ENCODE measurements at regions not wholly inside any gene's neighbourhood (a gene's known extent, or its start where the extent isn't known, plus 50 kb on each side); places are given as distances from the start of the nearest gene placed in this dataset.
A peak's percentile ranks its signal among the peaks of the same experiment; 100 is the strongest.

- no peaks in the 10 kb centered on the region for H3K36me3 Mint-ChIP-seq
- intact Hi-C loops (cut with micrococcal nuclease), result no loop called here
- H3K27ac Mint-ChIP-seq, result no peak overlapping the region
- DNase-seq, result no peak
- peaks cover 2 to 12% (median 9%) of the 10 kb centered on the region in 4 donors for H3K4me1 Mint-ChIP-seq
- H3K4me1 ChIP-seq (ENCODE audit: insufficient read depth, low read length), result peaks cover 8% of the 10 kb centered on the region
- H3K9me3 ChIP-seq (ENCODE audit: control insufficient read depth in 1 of 2, low read length in 2 of 2), result no peaks in the 10 kb centered on the region
- no peaks in the 10 kb centered on the region for H3K9me3 Mint-ChIP-seq
- H3K36me3 ChIP-seq (ENCODE audit: insufficient read depth, low read length), result no peaks in the 10 kb centered on the region
- H3K27me3 Mint-ChIP-seq, result peaks cover 3% of the 10 kb centered on the region in 2 donors
- ChIA-PET CTCF (ENCODE audit: partially characterized antibody) (interaction anchor here (0.9 kb wide), 1 partner anchor 304 kb away, joined by 3 read pairs; no protein-coding TSS in a partner anchor), POLR2A (ENCODE audit: partially characterized antibody) (no interaction called here)
- no peak overlapping the region for H3K4me3 Mint-ChIP-seq
- no peak overlapping the region for H3K27ac ChIP-seq (ENCODE audit: low read depth, low read length)
- no peak overlapping the region for H3K4me3 ChIP-seq (ENCODE audit: low read length in 2 of 2)
- no peaks in the 10 kb centered on the region for H3K27me3 ChIP-seq (ENCODE audit: insufficient read depth, low read length)
These were observed 438.6 kb upstream of the MGMT start for GRCh38 chr10:129028451-129028850.

DNA sequence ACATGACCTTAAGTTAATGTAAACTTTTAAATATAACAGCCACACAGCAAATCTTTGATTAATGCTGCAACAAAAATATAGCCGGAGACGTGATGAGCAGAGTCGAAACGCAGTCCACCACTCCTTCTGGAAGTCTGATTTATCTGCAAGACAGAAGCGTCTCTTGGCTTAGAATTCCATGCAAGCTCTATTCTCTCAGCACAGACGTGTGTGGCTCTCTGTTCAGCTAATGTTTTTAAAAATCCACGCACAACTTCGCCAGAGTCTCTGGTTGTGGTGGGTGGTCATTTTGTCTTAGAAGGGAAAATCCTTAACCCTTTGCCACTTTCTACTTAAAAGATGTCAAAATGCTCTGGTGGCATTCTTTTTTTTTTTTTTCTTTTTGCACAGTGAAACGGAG, 438.0 kb upstream of the MGMT start:
- Histone ChIP-seq H3K9me3 (ENCODE audit: control insufficient read depth in 1 of 2, low read length in 2 of 2) (no peaks in the 10 kb centered on the region), H3K4me1 (ENCODE audit: insufficient read depth, low read length) (peaks cover 8% of the 10 kb centered on the region), H3K4me3 (ENCODE audit: low read length in 2 of 2) (no peak overlapping the region), H3K27ac (ENCODE audit: low read depth, low read length) (no peak overlapping the region), H3K27me3 (ENCODE audit: insufficient read depth, low read length) (no peaks in the 10 kb centered on the region), H3K36me3 (ENCODE audit: insufficient read depth, low read length) (no peaks in the 10 kb centered on the region)
- H3K4me3 Mint-ChIP-seq, result no peak overlapping the region
- peaks cover 2 to 17% (median 13%) of the 10 kb centered on the region in 4 donors for H3K4me1 Mint-ChIP-seq
- intact Hi-C loops (cut with micrococcal nuclease), result no loop called here
- CTCF ChIA-PET (ENCODE audit: partially characterized antibody), result interaction anchor here (0.9 kb wide), 1 partner anchor 303 kb away, joined by 3 read pairs; no protein-coding TSS in a partner anchor
- H3K27ac Mint-ChIP-seq, result no peak overlapping the region
- no peaks in the 10 kb centered on the region for H3K9me3 Mint-ChIP-seq
- no peaks in the 10 kb centered on the region for H3K36me3 Mint-ChIP-seq
- H3K27me3 Mint-ChIP-seq, result peaks cover 3% of the 10 kb centered on the region in 2 donors
- POLR2A ChIA-PET (ENCODE audit: partially characterized antibody), result no interaction called here
- DNase-seq, result no peak

- no peak overlapping the region for H3K27ac ChIP-seq (ENCODE audit: low read depth, low read length)
- H3K27me3 ChIP-seq (ENCODE audit: insufficient read depth, low read length), result no peaks in the 10 kb centered on the region
- intact Hi-C loops (cut with micrococcal nuclease), result loop anchor here (5.0 to 10.0 kb wide), 3 partner anchors 115 to 1082 kb away; partner anchors contain the start of genes C10orf143 and EBF3
- H3K4me3 Mint-ChIP-seq, result no peak overlapping the region
- no peaks in the 10 kb centered on the region for H3K36me3 Mint-ChIP-seq
- no peak overlapping the region for H3K4me3 ChIP-seq (ENCODE audit: low read length in 2 of 2)
- H3K27me3 Mint-ChIP-seq, result peaks cover 2 to 3% of the 10 kb centered on the region in 2 donors
- H3K9me3 Mint-ChIP-seq, result peaks cover 0 to 2% (median 0%) of the 10 kb centered on the region in 8 donors
- ChIA-PET CTCF (ENCODE audit: partially characterized antibody) (interaction anchor here (2.8 kb wide), 1 partner anchor 302 kb away, joined by 21 read pairs; no protein-coding TSS in a partner anchor), POLR2A (ENCODE audit: partially characterized antibody) (no interaction called here)
- H3K9me3 ChIP-seq (ENCODE audit: control insufficient read depth in 1 of 2, low read length in 2 of 2), result no peaks in the 10 kb centered on the region
- no peak for DNase-seq
- H3K36me3 ChIP-seq (ENCODE audit: insufficient read depth, low read length), result no peaks in the 10 kb centered on the region
- H3K4me1 ChIP-seq (ENCODE audit: insufficient read depth, low read length), result peaks cover 16% of the 10 kb centered on the region
- peaks cover 2 to 22% (median 14%) of the 10 kb centered on the region in 4 donors for H3K4me1 Mint-ChIP-seq
- H3K27ac Mint-ChIP-seq, result no peak overlapping the region
These were observed 437.0 kb upstream of the MGMT start for GRCh38 chr10:129029851-129030602.

DNA sequence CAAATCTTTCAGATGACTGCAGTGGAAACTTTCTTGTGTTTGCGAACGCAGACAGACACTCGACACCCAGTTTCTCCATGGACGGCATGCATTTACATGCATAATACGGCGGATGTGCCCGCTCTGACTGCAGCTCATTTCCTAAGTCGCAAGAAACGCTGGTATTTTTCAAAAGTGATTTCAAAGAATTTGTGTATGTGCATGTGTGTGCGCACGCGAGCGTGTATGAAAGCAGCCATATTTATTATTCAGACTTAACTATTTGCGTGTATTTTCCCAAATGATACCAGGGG, 436.5 kb upstream of the MGMT start:
- Histone ChIP-seq H3K27me3 (ENCODE audit: insufficient read depth, low read length) (no peaks in the 10 kb centered on the region), H3K27ac (ENCODE audit: low read depth, low read length) (no peak overlapping the region), H3K4me3 (ENCODE audit: low read length in 2 of 2) (no peak overlapping the region), H3K36me3 (ENCODE audit: insufficient read depth, low read length) (no peaks in the 10 kb centered on the region), H3K4me1 (ENCODE audit: insufficient read depth, low read length) (peaks cover 16% of the 10 kb centered on the region), H3K9me3 (ENCODE audit: control insufficient read depth in 1 of 2, low read length in 2 of 2) (no peaks in the 10 kb centered on the region)
- H3K9me3 Mint-ChIP-seq, result peaks cover 0 to 2% (median 0%) of the 10 kb centered on the region in 8 donors
- H3K27ac Mint-ChIP-seq, result no peak overlapping the region
- peaks cover 2 to 3% of the 10 kb centered on the region in 2 donors for H3K27me3 Mint-ChIP-seq
- no peak for DNase-seq
- H3K4me3 Mint-ChIP-seq, result no peak overlapping the region
- H3K36me3 Mint-ChIP-seq, result no peaks in the 10 kb centered on the region
- peaks cover 5 to 27% (median 17%) of the 10 kb centered on the region in 4 donors for H3K4me1 Mint-ChIP-seq
- intact Hi-C loops (cut with micrococcal nuclease), result loop anchor here (5.0 to 10.0 kb wide), 3 partner anchors 114 to 1082 kb away; partner anchors contain the start of genes C10orf143 and EBF3
- POLR2A ChIA-PET (ENCODE audit: partially characterized antibody), result no interaction called here
- CTCF ChIA-PET (ENCODE audit: partially characterized antibody), result interaction anchor here (1.0 to 2.8 kb wide), 4 partner anchors 301 to 1097 kb away, joined by 3 to 21 read pairs (median 5); no protein-coding TSS in a partner anchor

DNA sequence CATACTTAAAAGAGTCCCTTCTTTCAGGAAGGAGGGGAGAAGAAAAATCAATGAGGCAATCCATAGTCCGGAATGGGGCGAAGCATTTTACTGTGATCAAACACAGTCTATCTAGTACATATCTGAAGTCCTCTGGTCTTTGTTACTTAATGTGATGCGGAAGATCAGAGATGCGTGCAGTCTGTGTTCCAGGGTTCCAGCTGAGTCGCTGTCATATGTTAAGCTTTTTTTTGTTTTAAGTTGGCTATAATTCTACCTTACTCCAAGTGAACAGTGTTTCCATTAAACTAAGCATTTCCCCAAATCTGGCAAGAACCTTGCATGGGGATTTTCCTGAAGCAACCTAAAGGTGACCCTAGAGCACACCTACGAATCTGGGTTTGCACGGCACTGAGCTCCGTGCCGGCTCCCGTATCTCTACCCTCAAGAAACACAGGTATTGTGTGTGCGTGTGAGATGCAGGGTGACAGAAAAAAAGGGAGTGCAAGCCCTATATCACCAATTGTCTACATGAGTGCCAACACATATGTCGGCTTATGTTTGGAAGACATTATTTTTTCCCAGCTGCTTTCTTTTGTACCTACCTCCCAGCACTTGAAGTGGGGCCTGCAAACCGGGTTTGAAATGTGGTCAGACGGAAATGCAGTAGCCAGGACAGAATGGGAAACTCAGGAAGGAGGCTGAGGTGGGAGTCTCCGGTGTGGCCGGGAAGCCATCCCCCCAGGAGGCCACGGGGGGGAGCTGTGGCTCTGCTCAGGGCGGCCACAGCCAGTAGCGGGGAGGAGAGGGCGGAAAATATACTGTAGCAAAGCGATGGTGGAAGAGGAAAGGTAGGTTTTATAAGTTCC, 435.8 kb upstream of the MGMT start:
- no peaks in the 10 kb centered on the region for H3K36me3 Mint-ChIP-seq
- no peak overlapping the region for H3K27ac Mint-ChIP-seq

DNA sequence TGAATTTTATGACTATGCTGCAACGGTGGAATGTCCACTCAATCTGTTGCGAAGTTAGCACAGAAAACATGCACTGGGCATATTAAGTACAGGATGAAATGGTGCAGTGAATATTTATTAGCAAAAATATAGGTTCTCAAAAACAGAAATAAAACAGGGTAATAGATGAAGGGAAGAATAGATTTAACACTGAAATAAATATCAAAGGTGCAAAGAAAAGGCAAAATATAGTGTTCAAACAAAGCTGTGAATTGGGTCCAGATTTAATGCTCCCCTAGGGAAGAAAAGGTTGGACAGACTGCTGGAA, 435.2 kb upstream of the MGMT start:
- H3K36me3 ChIP-seq (ENCODE audit: insufficient read depth, low read length), result no peaks in the 10 kb centered on the region
- Mint-ChIP-seq H3K27me3 (peaks cover 2 to 3% of the 10 kb centered on the region in 2 donors), H3K9me3 (peaks cover 0 to 2% (median 0%) of the 10 kb centered on the region in 8 donors), H3K36me3 (no peaks in the 10 kb centered on the region), H3K4me3 (peak overlapping the region in 4 of 8 donors; percentile 1 to 67 (median 32)), H3K27ac (no peak overlapping the region), H3K4me1 (peaks cover 14 to 40% (median 28%) of the 10 kb centered on the region in 4 donors)
- ChIA-PET CTCF (ENCODE audit: partially characterized antibody) (interaction anchor here (0.6 to 2.8 kb wide), 6 partner anchors 12 to 1096 kb away, joined by 3 to 21 read pairs (median 4); no protein-coding TSS in a partner anchor), POLR2A (ENCODE audit: partially characterized antibody) (interaction anchor here (1.6 kb wide), 1 partner anchor 300 kb away, joined by 4 read pairs; no protein-coding TSS in a partner anchor)
- intact Hi-C loops (cut with micrococcal nuclease), result loop anchor here (1.0 to 10.0 kb wide), 4 partner anchors 113 to 1096 kb away; partner anchors contain the start of genes C10orf143 and EBF3
- peaks cover 26% of the 10 kb centered on the region for H3K4me1 ChIP-seq (ENCODE audit: insufficient read depth, low read length)
- no peak for DNase-seq
- H3K9me3 ChIP-seq (ENCODE audit: control insufficient read depth in 1 of 2, low read length in 2 of 2), result no peaks in the 10 kb centered on the region
- no peaks in the 10 kb centered on the region for H3K27me3 ChIP-seq (ENCODE audit: insufficient read depth, low read length)
- no peak overlapping the region for H3K4me3 ChIP-seq (ENCODE audit: low read length in 2 of 2)
- no peak overlapping the region for H3K27ac ChIP-seq (ENCODE audit: low read depth, low read length)

More for the DNA sequence above, 435.8 kb upstream of the MGMT start:
- ChIA-PET POLR2A (ENCODE audit: partially characterized antibody) (interaction anchor here (1.6 kb wide), 1 partner anchor 301 kb away, joined by 4 read pairs; no protein-coding TSS in a partner anchor), CTCF (ENCODE audit: partially characterized antibody) (interaction anchor here (0.6 to 2.8 kb wide), 7 partner anchors 13 to 1097 kb away, joined by 3 to 21 read pairs (median 4); no protein-coding TSS in a partner anchor)
- Histone ChIP-seq H3K27ac (ENCODE audit: low read depth, low read length) (no peak overlapping the region), H3K9me3 (ENCODE audit: control insufficient read depth in 1 of 2, low read length in 2 of 2) (no peaks in the 10 kb centered on the region), H3K4me1 (ENCODE audit: insufficient read depth, low read length) (peaks cover 23% of the 10 kb centered on the region), H3K27me3 (ENCODE audit: insufficient read depth, low read length) (no peaks in the 10 kb centered on the region), H3K36me3 (ENCODE audit: insufficient read depth, low read length) (no peaks in the 10 kb centered on the region), H3K4me3 (ENCODE audit: low read length in 2 of 2) (no peak overlapping the region)
- DNase-seq, result peak in 4 of 5 donors; percentile 23 to 47 (median 34)
- Mint-ChIP-seq H3K4me1 (peaks cover 11 to 34% (median 24%) of the 10 kb centered on the region in 4 donors), H3K9me3 (peaks cover 0 to 2% (median 0%) of the 10 kb centered on the region in 8 donors), H3K4me3 (peak overlapping the region in 4 of 8 donors; percentile 1 to 67 (median 32)), H3K27me3 (peaks cover 2 to 3% of the 10 kb centered on the region in 2 donors)
- intact Hi-C loops (cut with micrococcal nuclease), result loop anchor here (1.0 to 10.0 kb wide), 4 partner anchors 114 to 1096 kb away; partner anchors contain the start of genes C10orf143 and EBF3

Measured in CD4-positive, alpha-beta memory T cell (primary cell).